ENCODE measurements at regions not wholly inside any gene's neighbourhood (a gene's known extent, or its start where the extent isn't known, plus 50 kb on each side); places are given as distances from the start of the nearest gene placed in this dataset.
"Not testable (repeated sequence)": the region's sequence is repeated elsewhere in the genome, so short reads cannot be mapped to it uniquely, and the experiment has no call there.

- no peak overlapping the region for H3K4me3 ChIP-seq (ENCODE audit: control insufficient read depth, low read depth, low read length)
- TF ChIP-seq CTCF (conservative IDR thresholded peaks at IDR 0.05; ENCODE audit: control insufficient read depth, insufficient read depth, low read depth, low read length), result no peak
- no peak for DNase-seq (ENCODE audit: low read depth)
Observed at GRCh38 chr4:151519728-151520415, 110.9 kb downstream of the FHIP1A start.

DNA sequence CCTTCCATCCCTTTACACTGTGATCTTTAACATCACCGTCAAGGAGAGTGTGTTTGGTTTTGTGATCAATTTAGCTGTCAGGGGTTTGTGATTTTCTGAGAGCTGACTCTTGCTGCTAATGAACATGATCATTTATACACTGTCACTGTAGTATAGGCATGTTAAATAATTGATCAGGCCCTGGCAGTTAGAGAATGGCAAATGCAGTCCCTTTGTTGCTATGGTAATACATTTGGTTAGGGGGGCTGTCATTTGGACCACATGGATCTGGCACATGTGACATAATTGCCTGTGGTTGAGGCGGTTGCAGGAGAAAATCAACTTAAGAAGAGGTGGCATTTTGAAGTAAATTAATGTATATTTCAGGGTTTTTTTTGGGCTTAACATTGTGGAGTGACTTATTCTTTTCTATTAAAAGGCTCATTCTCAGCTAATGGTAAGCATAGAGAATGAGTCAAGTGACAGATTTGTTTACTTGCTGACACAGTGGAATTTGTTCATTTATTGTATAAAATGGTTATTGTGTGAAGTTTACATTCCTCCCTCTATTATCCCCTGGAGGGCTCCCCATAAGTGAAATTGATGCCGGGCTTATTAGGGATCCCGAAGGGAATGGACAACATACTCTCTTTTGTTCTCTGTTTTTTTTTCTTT is 114.0 kb downstream of the FHIP1A start:
- TF ChIP-seq CTCF (conservative IDR thresholded peaks at IDR 0.05; ENCODE audit: control insufficient read depth, insufficient read depth, low read depth, low read length), result no peak
- no peak for DNase-seq (ENCODE audit: low read depth)

GRCh38 chr4:151524610-151525009 is 115.6 kb downstream of the FHIP1A start:
- TF ChIP-seq CTCF (conservative IDR thresholded peaks at IDR 0.05; ENCODE audit: control insufficient read depth, insufficient read depth, low read depth, low read length), result no peak
- DNase-seq (ENCODE audit: low read depth), result no peak
- H3K4me3 ChIP-seq (ENCODE audit: control insufficient read depth, low read depth, low read length), result no peak overlapping the region

More for the DNA sequence above, 114.0 kb downstream of the FHIP1A start:
- no peak overlapping the region for H3K4me3 ChIP-seq (ENCODE audit: control insufficient read depth, low read depth, low read length)

DNA sequence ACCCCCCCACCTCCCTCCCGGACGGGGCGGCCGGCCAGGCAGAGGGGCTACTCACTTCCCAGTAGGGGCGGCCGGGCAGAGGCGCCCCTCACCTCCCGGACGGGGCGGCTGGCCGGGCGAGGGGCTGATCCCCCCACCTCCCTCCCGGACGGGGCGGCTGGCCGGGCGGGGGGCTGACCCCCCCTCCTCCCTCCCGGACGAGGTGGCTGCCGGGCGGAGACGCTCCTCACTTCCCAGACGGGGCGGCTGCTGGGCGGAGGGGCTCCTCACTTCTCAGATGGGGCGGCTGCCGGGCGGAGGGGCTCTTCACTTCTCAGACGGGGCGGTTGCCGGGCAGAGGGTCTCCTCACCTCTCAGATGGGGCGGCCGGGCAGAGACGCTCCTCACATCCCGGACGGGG is 117.5 kb downstream of the FHIP1A start:
- not testable (repeated sequence) for DNase-seq (ENCODE audit: low read depth); H3K4me3 ChIP-seq (ENCODE audit: control insufficient read depth, low read depth, low read length)

DNA sequence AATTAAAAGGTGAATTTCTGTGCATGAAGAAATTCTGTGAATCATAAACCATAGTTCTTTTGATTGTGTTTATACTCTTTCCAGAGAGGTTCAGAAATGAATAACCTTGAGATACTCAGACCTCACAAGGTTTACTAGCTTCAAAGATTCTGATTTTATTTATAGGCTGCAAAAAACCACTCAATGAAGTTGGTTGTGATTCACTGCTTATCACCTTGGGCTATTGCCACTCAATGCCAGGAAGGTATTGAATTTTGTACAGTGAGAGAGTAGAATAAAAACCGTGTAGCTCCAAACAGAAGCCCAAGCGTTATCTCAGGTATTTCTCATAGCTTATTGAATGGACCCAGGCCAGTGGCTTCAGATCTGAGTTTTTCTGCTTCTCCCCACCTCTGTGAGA is 118.7 kb downstream of the FHIP1A start:
- TF ChIP-seq CTCF (conservative IDR thresholded peaks at IDR 0.05; ENCODE audit: control insufficient read depth, insufficient read depth, low read depth, low read length), result no peak
- DNase-seq (ENCODE audit: low read depth), result no peak
- H3K4me3 ChIP-seq (ENCODE audit: control insufficient read depth, low read depth, low read length), result no peak overlapping the region

DNA sequence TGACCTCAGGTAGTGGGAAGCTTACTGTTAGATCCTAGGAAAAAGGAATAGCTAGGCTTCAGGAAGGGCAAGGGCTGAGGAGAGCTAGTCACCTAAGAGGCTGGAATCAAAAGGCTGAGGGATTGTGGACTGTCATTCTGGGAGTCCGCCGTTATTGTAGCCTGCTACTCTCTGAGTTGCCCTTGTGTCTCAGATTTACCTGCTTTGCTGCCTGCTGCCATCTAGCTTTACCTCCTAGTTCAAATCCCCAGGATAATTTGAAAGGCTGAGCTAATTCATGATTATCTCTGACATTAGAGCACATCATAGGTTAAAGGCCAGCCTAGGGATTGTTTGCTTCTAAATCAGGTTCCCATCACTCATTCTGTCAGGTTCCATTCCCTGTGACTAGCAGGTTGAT is 120.2 kb downstream of the FHIP1A start:
- no peak overlapping the region for H3K4me3 ChIP-seq (ENCODE audit: control insufficient read depth, low read depth, low read length)
- no peak for TF ChIP-seq CTCF (conservative IDR thresholded peaks at IDR 0.05; ENCODE audit: control insufficient read depth, insufficient read depth, low read depth, low read length)
- no peak for DNase-seq (ENCODE audit: low read depth)

DNA sequence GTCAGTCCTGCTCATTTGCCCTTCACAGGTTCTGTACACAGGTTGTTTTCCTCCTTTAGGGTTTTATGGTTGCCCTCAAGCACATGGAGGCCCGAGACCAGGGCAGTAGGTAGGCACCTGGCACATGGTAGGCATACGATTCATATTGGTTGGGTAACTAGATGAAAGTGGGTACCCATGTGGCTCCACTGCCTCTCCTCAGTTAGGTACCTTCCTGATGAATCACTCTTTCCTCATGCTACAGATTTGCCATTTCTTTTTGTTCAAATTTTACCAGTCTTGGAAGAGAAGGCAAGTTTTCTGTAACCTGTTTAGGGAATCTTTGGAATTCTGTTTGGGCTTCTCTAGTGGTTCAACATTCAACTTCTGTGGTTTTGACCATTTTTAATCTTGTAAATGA is 121.3 kb downstream of the FHIP1A start:
- no peak for DNase-seq (ENCODE audit: low read depth)
- no peak overlapping the region for H3K4me3 ChIP-seq (ENCODE audit: control insufficient read depth, low read depth, low read length)
- no peak for TF ChIP-seq CTCF (conservative IDR thresholded peaks at IDR 0.05; ENCODE audit: control insufficient read depth, insufficient read depth, low read depth, low read length)
